Left cardiac atrium (tissue), 4 donors: ENCODE measurements at regions not wholly inside any gene's neighbourhood (a gene's known extent, or its start where the extent isn't known, plus 50 kb on each side); places are given as distances from the start of the nearest gene placed in this dataset.
A peak's percentile ranks its signal among the peaks of the same experiment; 100 is the strongest.

Experiments used
- ATAC-seq, 2 donors: fragments of 200-7000 bp; cut with Tn5 transposase; one replicate each; pipeline ENCODE4 v1.9.1; 2020; ENCODE audit warnings: mild to moderate bottlenecking in 2 of 2, moderate library complexity in 2 of 2
- DNase-seq: peaks from one replicate; pipeline ENCODE4 v3.0.0-alpha.2; 2020
- intact Hi-C, 2 donors: fragments of 100-400 bp; cut with DNase I; formaldehyde crosslinking; loops; one replicate each; pipeline versions ENCODE4 v1.14.1 to v1.15.1; 2022 to 2023
- donor health status: DM: no; HTN: yes; CAD: no.
- donor health status: DM: no; HTN: yes; CAD: no; lungs with severe emphysema.
- donor health status: DM: yes; HTN: yes; CAD: no.
- donor health status: Dilated cardiomyopathy.

DNA sequence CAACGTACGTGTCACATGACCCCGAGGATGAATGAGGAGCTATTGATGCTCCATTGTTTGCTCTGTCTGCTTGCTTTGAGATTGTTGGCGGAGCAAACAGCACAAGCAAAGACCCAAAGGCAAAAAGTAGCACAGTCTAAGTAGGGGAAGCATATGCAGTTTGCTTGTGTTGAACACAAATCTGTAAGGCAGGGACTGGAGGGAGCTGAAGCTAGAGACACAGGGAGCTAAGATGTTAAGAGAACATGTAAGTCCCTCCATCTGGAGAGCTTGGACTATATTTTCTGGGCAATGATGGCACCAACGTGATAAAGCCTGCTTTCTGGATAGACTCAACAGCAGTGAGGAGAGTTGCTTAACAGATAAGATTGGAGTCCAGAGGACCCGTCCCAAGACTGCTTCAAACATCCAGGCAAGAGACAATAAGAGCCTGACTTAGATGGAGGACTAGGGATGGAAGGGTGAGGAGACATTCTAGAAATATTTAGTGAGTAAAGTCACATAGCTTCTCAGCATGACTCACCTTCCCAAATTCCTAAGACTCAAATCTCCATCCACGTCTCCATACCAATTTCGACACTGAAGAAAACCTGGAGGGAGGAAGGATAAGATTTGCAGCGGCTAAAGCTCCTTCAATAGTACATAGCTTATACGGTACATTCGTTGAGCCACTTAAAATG lies 88.1 kb upstream of the KLF7 start:
- intact Hi-C loops = no loop called here
- ATAC-seq (peak in 1 of 2 donors; percentile 44), DNase-seq (no peak)

DNA sequence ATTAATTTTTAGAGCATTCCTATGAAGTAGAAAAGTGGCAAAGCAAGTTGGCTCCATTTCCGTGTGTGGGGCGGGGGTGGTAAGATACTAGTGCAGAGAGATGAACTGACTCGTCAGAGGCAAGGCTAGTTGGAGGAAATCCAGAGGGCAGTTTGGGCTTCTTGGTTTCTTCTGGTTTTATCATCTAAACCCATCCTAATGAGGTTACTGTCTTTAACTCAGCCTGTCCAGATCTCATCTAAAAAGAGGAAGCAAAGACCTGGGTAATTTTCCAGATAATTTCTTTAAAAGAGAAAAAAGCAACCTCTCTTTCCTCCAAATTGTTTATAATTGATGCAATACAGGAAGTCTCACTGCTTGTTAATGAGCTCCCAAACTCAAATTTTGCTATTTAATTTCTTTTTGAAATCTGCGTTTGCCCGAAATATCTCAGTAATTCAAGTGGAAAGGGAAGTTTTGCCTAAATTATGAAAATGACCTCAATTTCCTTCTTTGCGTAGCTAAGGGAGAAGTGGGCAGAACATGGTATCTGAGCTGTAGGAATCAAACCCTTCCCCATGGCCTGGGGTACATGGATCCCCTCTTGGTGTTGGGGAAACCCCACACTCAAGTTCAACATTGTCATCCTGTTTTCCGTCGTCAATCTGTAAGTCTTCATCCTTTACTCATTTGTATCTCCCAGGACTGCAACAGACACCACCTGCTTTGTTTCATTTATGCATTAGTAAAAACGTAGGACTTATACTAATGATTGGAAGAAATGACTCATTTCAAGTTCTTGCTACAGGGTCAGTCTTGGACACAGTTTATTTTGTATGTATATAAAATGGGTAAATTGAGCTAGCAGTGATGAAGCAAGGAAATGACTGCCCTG lies 89.1 kb upstream of the KLF7 start:
- DNase-seq (no peak), ATAC-seq (peak in 1 of 2 donors; percentile 14)
- intact Hi-C loops = no loop called here

DNA sequence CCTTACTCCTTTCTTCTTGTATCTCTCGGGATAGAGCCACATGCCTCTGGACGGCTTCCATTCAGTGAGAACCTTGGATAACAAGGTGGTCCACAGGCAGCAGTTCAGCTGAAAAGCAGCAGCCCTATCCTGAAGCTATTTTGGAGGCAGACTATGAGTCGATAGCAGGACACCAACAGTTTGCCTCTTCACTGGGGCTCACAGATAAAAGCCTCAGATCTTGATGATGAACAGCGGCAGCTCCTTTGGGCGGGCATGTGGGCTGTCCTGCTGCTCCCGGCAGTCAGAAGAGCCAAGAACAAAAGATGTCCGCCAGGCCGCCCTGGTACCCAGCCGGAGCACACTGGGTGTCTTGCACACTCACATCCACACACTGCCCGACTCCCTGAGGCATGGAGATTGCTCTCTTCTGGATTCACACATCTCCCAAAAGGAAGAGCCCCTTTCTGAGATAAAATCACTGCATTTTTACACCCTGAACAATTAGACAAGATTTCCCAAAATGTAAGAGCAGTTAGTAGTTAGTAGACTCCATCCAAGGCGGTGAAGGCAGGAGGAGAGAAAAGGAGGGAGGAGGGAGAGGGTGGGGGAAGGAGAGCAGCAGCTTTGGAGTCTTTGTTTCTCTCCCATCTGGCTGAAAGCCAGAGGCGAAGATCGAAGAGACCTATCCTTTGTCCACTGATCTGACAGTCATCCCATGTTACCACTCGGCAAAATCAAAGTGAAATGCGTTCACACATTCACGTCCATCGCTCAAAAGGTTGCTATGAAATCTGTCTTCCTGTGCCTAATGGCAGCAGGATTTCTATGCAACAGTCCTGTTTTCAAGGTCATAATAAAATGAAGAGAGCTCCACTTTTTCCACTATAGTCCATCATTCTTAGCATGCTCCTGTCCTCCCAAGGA lies 90.1 kb upstream of the KLF7 start:
- no peak for DNase-seq
- intact Hi-C loops = no loop called here
- no peak for ATAC-seq

DNA sequence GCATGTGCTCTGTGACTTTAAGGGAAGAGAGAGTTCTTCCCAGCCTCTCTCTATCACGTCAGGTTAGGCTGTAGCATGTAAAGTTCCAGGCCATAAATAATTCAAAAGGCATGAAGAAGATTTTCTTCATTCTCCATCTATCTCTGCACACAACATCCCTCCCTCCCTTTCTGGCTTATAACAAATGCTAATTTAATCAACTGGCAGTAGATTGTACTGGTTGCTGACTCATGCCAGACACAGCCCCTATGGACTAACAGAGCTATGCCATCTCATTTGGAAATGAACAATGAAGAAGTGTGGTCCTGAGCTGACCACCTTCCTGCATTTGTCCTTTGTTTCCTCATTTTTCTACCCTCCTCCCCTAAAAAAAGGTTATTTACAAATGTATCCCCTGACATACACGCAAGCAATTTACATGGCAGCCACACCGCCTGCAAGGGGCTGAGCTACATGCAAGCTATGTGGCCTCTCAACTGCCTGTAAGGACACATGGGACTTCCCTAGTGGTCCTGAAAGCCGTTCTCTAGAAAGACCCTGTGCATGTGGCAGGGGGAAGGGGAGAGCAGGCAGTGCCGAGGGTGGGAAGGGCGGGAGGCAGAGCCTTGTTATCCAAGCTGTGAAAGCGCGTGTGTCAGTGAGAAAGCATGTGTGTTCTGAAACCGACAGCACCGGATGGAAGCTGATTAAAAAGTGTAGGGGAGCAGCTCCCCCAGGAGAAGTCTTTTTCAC lies 90.9 kb upstream of the KLF7 start:
- no peak for DNase-seq
- no peak for ATAC-seq
- intact Hi-C loops = no loop called here

DNA sequence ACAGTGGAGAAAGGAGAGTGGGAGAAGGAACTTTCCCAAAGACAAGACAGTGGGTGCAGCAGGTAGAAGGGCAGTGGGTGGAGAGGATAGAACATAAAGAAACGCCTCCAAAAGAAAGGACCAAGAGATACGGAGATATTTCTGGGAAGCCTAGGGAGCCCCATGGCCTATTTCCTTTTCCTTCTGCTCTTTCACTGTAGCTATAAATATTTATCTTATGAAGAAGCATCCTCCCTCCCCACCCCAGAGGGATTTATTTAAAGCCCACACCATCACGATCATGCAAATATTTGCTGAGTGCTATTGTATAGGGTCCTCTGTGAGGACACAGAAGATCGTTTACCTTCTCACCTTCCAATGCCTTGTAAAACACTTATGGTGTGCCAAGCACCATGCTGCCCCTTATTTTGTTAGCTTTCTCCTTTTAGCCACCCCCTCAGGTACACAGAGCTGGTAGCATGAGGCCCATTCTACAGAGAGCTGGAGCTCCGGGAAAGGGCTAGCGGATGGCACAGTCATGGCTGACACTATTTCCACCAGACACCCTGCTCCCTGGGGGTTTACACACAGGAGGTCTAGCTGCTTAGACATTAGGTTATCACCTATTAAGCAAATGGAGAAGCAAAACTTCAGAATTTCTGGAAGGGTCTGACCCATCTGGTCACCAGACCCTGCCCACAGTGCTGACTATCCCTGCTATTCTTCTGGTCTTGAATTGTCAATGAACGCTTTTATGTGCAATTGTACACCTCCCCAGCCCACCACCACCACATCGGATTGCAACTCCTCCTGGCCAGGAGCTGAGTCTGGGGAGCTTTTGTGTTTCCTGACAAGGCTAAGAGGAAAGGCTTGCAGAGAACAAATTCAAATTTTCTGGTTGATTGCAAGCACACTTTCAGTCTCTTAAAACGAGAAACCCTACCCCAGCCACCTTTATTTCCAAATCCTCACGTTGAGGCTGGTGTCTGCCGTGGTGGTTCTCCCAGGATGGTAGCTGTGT lies 91.8 kb upstream of the KLF7 start:
- DNase-seq (no peak), ATAC-seq (no peak)
- intact Hi-C loops = no loop called here

DNA sequence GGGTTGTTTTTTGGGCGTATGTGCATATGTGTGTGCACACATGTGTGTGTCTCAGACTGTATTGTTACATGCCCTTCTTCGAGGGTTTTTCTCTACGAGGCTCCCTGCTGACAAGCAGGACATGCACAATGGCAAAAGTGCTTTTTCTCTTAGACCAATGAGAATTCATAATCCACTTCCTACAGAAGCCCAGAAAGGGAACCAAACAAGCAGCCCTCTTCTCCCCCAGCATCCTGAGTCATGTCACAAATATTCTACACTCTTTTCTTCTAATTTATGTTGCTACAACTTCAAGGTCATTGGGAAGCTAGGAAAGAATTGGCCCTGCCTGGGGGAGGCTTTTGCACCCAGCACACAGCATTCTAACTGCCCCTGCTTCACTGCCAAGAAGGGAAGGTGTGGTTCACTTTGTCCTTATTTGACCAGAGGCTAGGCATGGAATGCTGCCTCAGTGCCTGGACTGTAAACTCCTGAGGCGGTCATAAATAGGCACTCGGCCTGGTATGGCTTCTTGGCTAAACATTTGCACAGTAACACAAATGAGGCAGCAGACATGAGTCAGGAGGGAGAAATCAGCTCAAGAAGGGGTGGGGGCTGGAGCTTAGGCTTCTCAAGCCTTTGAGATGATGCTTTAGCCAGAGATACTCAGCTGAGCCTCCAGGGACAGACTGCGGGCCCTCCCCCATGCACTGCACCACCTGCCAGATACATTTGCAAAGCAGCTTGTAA lies 92.7 kb upstream of the KLF7 start:
- DNase-seq (peak; percentile 75), ATAC-seq (peak; percentile 69 to 88)
- intact Hi-C loops = no loop called here

DNA sequence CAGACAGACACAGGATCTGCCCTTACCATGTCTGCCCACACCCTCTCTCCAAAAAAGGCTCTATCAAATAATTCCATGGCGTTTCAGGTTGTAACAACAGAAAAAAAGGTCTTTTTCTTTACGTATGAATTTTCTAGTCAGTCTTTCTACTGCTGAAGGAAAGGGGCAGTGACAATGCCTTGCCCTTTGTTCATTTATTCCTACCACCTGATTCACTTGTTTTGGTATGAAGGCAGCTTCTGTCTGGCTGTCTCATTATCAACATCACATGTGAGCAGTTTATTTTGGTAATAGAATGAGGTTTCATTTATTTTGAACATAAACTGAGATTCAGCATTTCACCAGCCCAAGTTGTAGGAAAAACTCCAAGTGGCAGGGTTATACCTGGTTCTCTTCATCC lies 94.3 kb upstream of the KLF7 start:
- intact Hi-C loops = no loop called here
- ATAC-seq (no peak), DNase-seq (no peak)

DNA sequence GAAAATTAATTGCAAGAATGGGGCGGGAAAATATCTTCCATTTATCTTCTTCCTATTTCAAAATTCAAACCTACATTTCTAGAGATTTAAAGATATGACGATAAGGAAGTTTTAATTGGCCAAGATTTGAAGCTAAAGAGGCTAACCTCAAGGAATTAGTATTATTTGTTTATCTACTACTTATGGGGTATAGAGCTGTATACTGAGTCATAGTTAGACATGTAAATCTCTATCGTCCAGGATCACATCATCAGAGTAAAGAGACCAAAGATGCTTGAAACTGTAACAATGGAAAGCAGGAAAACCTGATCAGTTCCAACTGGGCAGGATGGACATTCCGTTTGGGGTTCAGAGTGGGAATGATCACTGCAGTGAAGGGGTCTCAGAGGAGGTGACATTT lies 95.2 kb upstream of the KLF7 start:
- ATAC-seq = no peak
- intact Hi-C loops = no loop called here

DNA sequence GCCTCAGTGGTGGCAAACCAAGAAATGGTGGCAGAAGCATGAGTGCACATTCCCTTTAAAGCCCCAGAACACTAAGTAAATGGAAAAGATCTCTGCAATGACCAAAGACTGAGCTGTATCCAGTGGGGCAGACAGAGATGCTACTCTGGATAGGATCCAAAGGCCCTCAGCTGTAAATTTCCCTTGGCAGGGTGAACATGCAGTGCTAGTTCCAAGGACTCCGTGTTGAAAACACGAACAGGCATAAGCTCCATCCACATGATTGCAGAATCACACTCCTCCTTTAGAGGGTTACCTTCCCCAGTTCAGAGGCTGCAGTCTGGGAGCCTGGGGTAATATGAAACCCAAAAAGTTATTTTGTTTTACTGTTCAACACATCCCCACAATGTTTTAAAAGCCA lies 98.6 kb upstream of the KLF7 start:
- intact Hi-C loops = no loop called here
- DNase-seq (no peak), ATAC-seq (peak in 1 of 2 donors; percentile 34)

More for the DNA sequence above, 95.2 kb upstream of the KLF7 start:
- no peak for DNase-seq

DNA sequence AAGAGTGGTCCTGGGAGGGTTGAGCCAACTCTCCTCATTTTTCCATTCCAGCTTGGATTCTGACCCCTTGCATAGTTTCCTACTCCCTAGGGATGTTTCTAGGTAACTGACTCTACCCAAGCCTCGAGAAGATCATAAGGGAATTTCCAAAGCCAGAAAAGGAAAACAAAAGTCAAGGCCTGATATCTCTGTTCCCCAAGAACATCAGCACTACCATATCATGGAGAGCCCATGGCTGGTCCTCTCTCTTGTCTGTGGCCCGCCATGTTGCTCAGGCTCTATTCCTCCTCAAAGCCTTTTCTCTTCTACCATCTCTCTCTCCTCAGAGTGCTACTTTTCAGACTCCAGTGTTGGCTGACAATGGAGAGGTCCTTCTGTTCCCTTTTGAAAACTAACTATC lies 99.6 kb upstream of the KLF7 start:
- ATAC-seq (no peak), DNase-seq (no peak)
- intact Hi-C loops = no loop called here

DNA sequence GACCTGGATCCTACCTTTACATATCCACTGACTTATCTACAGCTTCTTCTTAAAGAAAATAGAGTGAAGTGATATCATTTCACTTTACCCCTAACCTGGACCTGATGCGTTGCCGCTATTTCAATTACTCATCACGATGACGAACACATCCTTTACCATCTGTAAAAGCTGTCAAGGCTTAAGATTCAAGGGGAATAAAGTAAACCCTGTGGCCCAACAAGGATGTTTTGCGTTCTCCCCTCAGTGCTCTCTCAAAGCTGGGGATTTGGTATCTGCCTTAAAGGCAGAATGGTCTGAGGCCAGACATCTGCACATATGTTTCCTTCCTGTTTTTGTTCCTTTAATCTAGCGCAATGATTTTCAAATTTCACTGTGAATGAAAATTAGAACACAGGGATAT lies 100.1 kb upstream of the KLF7 start:
- ATAC-seq (no peak), DNase-seq (no peak)
- intact Hi-C loops = no loop called here

DNA sequence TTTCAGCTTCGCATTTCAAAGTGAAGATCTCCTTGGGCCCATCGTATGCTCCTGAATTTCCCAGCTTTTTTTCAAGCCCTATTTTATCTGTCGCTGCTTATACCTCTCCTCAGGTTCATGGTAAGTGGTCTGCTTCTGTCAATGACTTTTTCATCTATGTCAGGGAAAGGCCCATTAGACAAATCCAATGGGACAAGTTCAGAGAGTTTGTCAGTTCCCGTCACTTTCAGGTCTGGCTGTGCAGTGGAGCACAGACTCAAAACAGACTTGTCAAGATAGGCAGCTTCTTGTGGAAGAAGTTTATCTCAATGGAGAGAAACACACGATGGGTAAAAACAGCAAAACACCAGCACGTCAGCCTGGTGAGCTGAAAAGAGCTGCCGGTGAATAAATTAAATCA lies 100.9 kb upstream of the KLF7 start:
- no peak for ATAC-seq
- DNase-seq = no peak
- intact Hi-C loops = no loop called here

DNA sequence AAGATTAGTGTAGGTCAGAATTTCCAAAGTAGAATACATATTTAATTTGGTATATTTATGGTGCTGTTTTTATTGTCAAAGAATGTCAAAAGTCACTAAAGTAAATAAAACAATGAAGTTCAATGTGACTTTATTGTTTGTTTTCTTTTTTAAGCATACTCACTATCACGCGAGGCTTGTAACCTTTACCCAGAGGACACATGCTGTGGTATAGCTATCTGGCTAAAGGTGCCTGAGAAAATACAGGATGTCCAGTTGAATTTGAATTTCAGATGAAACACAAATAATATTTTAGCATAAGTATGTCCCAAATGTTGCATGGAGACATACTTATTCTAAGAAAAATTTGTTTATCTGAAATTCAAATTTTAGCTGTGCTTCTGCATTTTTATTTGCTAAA lies 103.3 kb upstream of the KLF7 start:
- ATAC-seq (no peak), DNase-seq (no peak)
- intact Hi-C loops = no loop called here

DNA sequence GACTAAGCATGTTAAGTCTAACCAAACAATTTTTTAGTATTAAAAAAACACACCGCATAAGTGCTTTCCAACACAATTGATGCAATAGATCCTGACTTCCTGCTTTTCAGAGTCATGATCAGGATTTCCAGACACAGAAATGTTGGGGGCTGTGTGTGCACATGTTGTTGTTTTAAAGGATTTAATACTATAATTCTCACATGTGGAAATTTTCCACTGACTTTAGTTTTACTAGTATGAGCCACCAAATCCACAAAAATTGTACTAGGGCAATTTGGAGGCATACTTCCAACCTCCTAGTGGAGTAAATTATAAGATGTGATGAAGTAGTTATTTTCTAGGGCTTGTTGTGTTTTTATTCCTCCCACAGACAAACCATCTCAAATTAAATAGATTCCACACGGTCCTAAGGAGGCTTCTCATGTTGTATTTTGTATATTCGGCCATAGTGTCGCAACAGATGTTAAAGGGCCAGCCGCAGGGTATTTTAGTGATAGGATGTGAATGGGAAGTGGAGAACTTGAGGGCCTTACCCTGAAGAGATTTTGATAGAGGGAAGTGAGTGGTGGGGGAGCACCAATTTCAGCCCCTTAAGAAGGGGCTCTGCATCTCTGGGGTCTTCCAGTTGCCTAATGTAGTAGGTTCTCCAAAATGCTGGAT lies 108.9 kb upstream of the KLF7 start:
- intact Hi-C loops = no loop called here
- DNase-seq = no peak
- ATAC-seq = no peak

DNA sequence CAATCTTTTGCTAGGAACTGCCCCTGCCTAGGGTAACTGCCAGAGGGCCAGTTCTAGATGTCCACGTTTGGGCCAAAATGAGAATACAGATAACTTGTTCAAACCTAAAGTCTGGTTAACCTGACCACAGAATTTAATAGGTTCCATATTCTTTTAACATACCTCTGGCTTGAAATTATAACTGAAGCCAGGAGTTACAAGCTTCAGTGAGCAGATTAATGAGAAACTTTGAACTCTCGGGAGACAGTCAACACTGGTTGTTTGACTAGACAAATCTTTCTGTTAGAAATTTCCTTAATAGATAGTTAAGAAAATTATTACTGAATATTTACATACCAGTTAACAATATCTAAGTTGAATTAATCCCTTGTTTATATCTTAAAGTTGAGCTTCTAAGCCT lies 110.0 kb upstream of the KLF7 start:
- intact Hi-C loops = no loop called here
- no peak for DNase-seq
- ATAC-seq = no peak

DNA sequence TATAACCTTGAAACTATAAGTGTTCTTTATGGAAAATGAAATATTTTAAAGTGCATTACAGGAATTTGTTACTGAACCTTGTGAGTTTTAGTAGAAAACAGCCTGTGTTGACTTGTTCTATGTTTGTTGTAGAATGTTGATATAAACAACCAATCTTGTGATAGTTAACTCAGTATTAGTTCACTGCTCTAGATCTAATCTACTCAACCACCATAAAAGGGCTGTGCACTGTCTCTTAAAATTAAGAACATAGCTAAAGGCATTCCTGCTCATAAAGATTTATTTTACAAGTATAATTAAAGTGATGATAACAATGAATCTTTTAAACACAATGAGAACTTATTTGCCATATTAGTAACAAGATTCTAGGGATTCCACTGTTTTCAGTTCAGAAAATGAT lies 110.5 kb upstream of the KLF7 start:
- DNase-seq = no peak
- no peak for ATAC-seq
- intact Hi-C loops = no loop called here

DNA sequence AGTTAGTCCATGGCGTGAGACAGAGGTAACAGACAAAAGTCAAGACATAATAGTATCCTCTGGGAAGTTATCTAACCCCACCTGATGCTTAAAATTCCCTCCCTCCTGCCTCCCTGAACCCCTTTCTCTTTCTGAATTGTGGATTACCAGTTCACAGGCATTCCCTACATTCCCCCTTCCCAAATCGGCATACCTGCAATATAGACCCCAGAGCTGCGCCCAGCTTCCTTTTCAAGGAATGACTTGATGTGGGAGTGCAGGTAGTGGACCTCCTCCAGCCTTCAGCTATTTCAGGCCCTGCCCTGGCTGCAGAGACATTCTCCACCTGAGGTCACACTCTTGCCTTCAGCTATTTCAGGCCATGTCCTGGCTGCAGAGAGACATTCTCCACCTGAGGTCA lies 111.1 kb upstream of the KLF7 start:
- DNase-seq (no peak), ATAC-seq (no peak)
- intact Hi-C loops = no loop called here
